ENCODE measurements at regions not wholly inside any gene's neighbourhood (a gene's known extent, or its start where the extent isn't known, plus 50 kb on each side); places are given as distances from the start of the nearest gene placed in this dataset.

GRCh38 chr12:87801860-87802720 is 227.1 kb downstream of the C12orf50 start:
- no peaks in the 10 kb centered on the region for H3K9me1 ChIP-seq (ENCODE audit: control insufficient read depth, extremely low read depth, insufficient read depth, low read length)
- no peaks in the 10 kb centered on the region for H3K79me2 ChIP-seq (ENCODE audit: control insufficient read depth, insufficient read depth, low read length)
- no peak overlapping the region for H3K4me3 ChIP-seq (ENCODE audit: control insufficient read depth in 2 of 3, extremely low read depth in 1 of 3, insufficient read depth in 2 of 3, low read depth in 1 of 3, low read length in 3 of 3)
- H4K20me1 ChIP-seq (ENCODE audit: control insufficient read depth, extremely low read depth, insufficient read depth, low read length), result no peaks in the 10 kb centered on the region
- H3K36me3 ChIP-seq (ENCODE audit: control insufficient read depth in 2 of 2, extremely low read depth in 1 of 2, insufficient read depth in 2 of 2, low read length in 2 of 2), result no peaks in the 10 kb centered on the region
- no peaks in the 10 kb centered on the region for H3K9me3 ChIP-seq (ENCODE audit: control insufficient read depth, low read depth, low read length)
- H3K4me2 ChIP-seq (ENCODE audit: control insufficient read depth, extremely low read depth, insufficient read depth, low read depth, low read length), result no peak overlapping the region
- no peak overlapping the region for H3K27ac ChIP-seq (ENCODE audit: control insufficient read depth, insufficient read depth, low read length)
- no peak overlapping the region for H3K9ac ChIP-seq (ENCODE audit: control insufficient read depth, extremely low read depth, insufficient read depth, low read length)
- no peaks in the 10 kb centered on the region for H3K27me3 ChIP-seq (ENCODE audit: control insufficient read depth, extremely low read depth, insufficient read depth, low read length)
- FAIRE-seq (no peak), DNase-seq (ENCODE audit: low read depth, low spot score) (no peak)
- TF ChIP-seq EZH2 (IDR thresholded peaks at IDR 0.05; ENCODE audit: low read length) (no peak), CTCF (optimal IDR thresholded peaks at IDR 0.05 in 1 of 3, IDR thresholded peaks at IDR 0.05 in 1 of 3, conservative IDR thresholded peaks at IDR 0.05 in 1 of 3; ENCODE audit: extremely low read depth in 1 of 3, insufficient read depth in 2 of 3, low read length in 3 of 3) (no peak)
- peaks cover 6% of the 10 kb centered on the region for H3K4me1 ChIP-seq (ENCODE audit: control insufficient read depth, extremely low read depth, insufficient read depth, low read length)
- dilution Hi-C loops (cut with MboI; ENCODE audit: extremely low pct_ligation_motif_present, low sequenced_read_pairs), result no loop called here
- H2AFZ ChIP-seq (ENCODE audit: control insufficient read depth, low read length), result no peak overlapping the region

DNA sequence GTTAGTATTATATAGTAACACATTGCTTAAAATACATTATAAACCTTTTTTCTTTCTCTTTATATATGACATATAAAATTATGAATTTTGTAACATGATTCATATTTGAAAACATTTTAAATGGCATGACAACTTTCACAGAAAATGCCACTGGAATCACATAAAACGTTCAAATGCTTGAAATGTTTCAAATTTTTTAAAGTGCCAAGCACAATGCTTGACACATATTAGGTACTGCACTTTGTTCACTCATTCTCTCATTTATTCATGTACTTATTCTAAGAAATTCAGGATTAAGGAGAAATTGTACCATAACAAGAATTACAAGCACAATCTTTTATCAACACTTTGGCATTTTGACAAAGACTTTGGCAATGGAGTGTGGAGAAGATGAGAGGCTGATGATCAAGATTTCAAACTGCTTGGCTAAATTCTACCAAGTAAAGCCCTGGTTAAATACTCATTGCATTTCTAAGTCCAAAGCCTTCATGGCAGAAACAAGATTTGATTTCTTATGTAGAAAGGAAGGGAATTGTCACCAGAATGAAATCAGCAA is 232.2 kb downstream of the C12orf50 start:
- H3K4me1 ChIP-seq (ENCODE audit: control insufficient read depth, extremely low read depth, insufficient read depth, low read length), result no peaks in the 10 kb centered on the region
- H3K9me3 ChIP-seq (ENCODE audit: control insufficient read depth, low read depth, low read length), result no peaks in the 10 kb centered on the region
- dilution Hi-C loops (cut with MboI; ENCODE audit: extremely low pct_ligation_motif_present, low sequenced_read_pairs), result no loop called here
- no peak overlapping the region for H3K4me3 ChIP-seq (ENCODE audit: control insufficient read depth in 2 of 3, extremely low read depth in 1 of 3, insufficient read depth in 2 of 3, low read depth in 1 of 3, low read length in 3 of 3)
- FAIRE-seq, result peak; percentile 53
- no peak overlapping the region for H3K27ac ChIP-seq (ENCODE audit: control insufficient read depth, insufficient read depth, low read length)
- no peak overlapping the region for H2AFZ ChIP-seq (ENCODE audit: control insufficient read depth, low read length)
- H3K4me2 ChIP-seq (ENCODE audit: control insufficient read depth, extremely low read depth, insufficient read depth, low read depth, low read length), result no peak overlapping the region
- H3K79me2 ChIP-seq (ENCODE audit: control insufficient read depth, insufficient read depth, low read length), result no peaks in the 10 kb centered on the region
- no peaks in the 10 kb centered on the region for H3K27me3 ChIP-seq (ENCODE audit: control insufficient read depth, extremely low read depth, insufficient read depth, low read length)
- DNase-seq (ENCODE audit: low read depth, low spot score), result no peak
- TF ChIP-seq EZH2 (IDR thresholded peaks at IDR 0.05; ENCODE audit: low read length) (no peak), CTCF (optimal IDR thresholded peaks at IDR 0.05 in 1 of 3, IDR thresholded peaks at IDR 0.05 in 1 of 3, conservative IDR thresholded peaks at IDR 0.05 in 1 of 3; ENCODE audit: extremely low read depth in 1 of 3, insufficient read depth in 2 of 3, low read length in 3 of 3) (no peak)
- H4K20me1 ChIP-seq (ENCODE audit: control insufficient read depth, extremely low read depth, insufficient read depth, low read length), result no peaks in the 10 kb centered on the region
- H3K9ac ChIP-seq (ENCODE audit: control insufficient read depth, extremely low read depth, insufficient read depth, low read length), result no peak overlapping the region
- no peaks in the 10 kb centered on the region for H3K9me1 ChIP-seq (ENCODE audit: control insufficient read depth, extremely low read depth, insufficient read depth, low read length)
- no peaks in the 10 kb centered on the region for H3K36me3 ChIP-seq (ENCODE audit: control insufficient read depth in 2 of 2, extremely low read depth in 1 of 2, insufficient read depth in 2 of 2, low read length in 2 of 2)

Data from keratinocyte (primary cell).